SIG-M5 treated with dmso at 0.1 percent for 504 hours (cell line): ENCODE measurements at regions not wholly inside any gene's neighbourhood (a gene's known extent, or its start where the extent isn't known, plus 50 kb on each side); places are given as distances from the start of the nearest gene placed in this dataset.

Experiments
- DNase-seq: peaks from one replicate; lab custom pipeline; 2025; ENCODE audit not compliant: unreplicated experiment; lab: John Stamatoyannopoulos, UW

DNA sequence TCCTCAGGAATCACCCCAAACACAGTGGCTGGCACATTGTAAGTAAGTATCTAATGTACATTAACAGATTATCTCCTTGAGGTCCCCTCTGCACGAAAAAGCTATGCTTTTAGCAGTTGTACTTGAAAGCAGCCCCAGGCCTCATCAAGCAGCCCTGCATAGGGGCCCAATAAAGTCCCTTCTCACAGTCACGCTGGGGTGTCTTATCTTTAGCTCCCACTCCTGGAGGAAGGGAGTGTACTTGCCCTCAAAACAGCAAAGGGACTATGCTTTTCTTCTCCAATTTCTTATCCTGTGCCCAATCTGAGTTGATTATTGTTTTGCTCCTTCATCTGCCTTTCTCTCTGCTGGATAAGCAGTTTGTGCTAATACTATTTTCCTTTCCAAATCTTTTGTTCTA, 168.8 kb upstream of the PLXNA2 start:
- DNase-seq, result no peak

DNA sequence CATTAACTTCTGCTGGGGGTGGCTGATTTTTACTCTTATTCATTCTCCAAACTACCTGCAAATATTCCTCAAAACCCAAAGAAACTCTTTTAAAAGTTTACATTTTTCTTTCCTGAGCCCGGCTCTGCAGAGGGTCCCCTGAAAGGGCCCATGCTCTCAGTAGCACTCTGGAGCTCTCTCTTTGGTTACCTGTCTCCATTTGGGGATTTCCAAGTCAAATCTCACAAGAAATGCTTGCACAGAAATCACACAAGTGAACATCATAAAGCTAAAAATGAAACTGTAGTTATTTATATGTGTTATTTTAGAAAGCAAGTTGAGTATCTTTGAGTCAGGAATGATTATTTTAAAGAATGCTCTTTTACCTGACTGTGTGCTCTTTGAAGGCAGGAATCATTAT, 174.5 kb upstream of the PLXNA2 start:
- DNase-seq, result no peak

GRCh38 chr1:208419746-208420420, 175.7 kb upstream of the PLXNA2 start:
- no peak for DNase-seq

GRCh38 chr1:208420696-208421095, 176.5 kb upstream of the PLXNA2 start:
- no peak for DNase-seq

DNA sequence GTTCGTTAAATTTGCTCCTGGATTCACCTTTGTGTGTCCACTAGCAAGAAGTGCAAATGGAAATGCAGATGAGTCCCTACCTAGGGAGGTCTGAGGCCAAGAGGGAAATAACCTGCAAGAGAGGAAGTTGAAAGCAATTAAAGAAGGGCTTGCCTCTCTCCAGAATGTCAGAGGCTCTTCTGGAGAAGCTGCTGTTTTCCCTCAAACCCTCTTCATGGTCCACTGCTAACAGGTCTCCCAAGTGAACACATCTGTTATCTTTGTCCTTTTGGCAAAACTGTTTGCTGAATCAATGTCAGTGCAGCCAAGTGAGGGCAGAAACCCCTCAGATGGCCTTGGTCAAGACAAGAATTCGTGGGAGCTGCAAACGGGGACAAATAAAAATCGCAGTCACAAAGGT, 177.3 kb upstream of the PLXNA2 start:
- DNase-seq, result no peak

DNA sequence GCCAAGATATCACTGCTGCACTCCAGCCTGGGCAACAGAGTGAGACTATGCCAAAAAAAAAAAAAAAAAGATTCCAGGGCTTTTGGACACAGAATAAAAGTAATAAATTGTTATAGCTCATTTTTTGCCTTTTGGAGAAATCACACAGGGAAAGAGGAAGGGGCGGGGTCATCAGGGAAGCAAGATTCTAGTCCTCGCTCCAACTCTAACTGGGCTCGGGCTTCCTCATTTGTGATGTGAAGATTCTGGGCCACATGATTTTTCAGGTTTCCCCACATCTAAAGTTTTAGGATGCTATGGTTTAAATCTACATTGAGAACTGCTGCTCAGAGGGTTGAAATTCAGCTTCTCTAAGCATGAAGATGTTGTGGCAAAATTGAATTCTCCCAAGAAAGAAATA, 179.3 kb upstream of the PLXNA2 start:
- DNase-seq, result no peak

DNA sequence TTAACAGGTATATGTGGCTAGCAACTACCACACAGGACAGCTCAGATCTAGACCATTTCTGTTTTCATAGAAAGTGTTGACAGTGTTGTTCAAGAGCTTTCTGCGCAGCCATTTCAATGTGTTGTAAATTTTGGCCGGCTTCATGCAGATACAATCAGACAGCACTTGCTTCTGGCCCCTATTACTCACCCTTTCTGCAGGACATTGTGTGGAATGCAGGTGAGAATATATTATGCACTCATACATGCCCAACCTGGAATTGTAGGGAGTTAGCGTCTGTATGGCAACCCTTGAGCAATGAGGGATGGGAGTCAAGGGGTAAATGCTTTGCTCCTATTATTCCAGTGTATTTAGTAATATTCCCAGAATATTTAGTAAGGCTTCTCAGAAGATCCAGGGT, 180.9 kb upstream of the PLXNA2 start:
- DNase-seq, result no peak

- DNase-seq, result no peak
Observed at GRCh38 chr1:208430220-208430619, 186.0 kb upstream of the PLXNA2 start.

- no peak for DNase-seq
Observed at GRCh38 chr1:208431721-208432120, 187.5 kb upstream of the PLXNA2 start.

GRCh38 chr1:208432346-208432745, 188.2 kb upstream of the PLXNA2 start:
- no peak for DNase-seq

GRCh38 chr1:208433086-208433485, 188.9 kb upstream of the PLXNA2 start:
- no peak for DNase-seq

- no peak for DNase-seq
Observed at GRCh38 chr1:208433971-208434370, 189.8 kb upstream of the PLXNA2 start.

DNA sequence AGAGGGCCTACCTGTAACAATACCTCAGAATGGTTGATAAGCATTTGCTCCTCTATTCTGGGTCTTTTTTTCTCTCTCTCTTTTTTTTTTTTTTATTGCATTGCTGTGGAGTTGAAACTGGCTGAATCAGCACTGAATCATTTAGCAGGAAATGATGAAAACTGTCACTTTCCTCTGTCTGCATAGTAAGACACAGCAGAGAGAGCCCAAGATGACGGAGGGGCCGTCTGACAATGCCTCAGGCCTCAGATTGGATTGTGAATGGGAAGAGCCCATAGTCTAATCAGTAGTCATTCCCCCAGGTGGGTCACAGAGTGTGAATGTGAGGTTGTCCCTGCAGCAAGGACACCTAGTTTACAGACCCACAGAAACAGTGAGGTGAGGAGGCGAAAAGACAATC, 193.2 kb upstream of the PLXNA2 start:
- no peak for DNase-seq

GRCh38 chr1:208438112-208438699, 194.0 kb upstream of the PLXNA2 start:
- no peak for DNase-seq

- DNase-seq, result no peak
Observed at GRCh38 chr1:208445758-208446203, 201.6 kb upstream of the PLXNA2 start.

DNA sequence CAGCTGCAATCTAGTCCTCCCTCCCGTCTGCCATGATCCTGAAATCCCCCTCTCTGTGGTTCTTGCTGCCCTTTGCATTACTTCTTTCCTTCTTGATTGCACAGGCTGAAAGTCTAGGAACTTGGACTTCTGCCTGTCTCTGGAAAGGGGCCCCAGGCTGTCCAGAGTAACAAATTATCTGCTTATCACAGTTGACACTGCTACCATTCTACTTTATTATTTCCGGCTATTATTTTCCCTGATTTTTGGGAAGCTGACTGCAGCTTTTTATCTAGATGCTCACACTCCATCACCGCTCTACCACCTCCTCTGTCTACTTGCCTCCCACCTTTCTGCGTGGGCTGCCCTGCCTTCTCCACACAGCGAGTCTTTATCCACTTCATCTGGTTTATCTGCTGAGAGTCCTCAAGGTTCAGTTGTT, 202.1 kb upstream of the PLXNA2 start:
- DNase-seq, result no peak

- DNase-seq, result no peak
Observed at GRCh38 chr1:208448425-208448824, 204.2 kb upstream of the PLXNA2 start.

GRCh38 chr1:208449951-208450350, 205.8 kb upstream of the PLXNA2 start:
- no peak for DNase-seq

- no peak for DNase-seq
Observed at GRCh38 chr1:208450958-208451357, 206.8 kb upstream of the PLXNA2 start.

GRCh38 chr1:208455821-208456220, 211.6 kb upstream of the PLXNA2 start:
- no peak for DNase-seq

- no peak for DNase-seq
Observed at GRCh38 chr1:208456487-208456886, 212.3 kb upstream of the PLXNA2 start.

DNA sequence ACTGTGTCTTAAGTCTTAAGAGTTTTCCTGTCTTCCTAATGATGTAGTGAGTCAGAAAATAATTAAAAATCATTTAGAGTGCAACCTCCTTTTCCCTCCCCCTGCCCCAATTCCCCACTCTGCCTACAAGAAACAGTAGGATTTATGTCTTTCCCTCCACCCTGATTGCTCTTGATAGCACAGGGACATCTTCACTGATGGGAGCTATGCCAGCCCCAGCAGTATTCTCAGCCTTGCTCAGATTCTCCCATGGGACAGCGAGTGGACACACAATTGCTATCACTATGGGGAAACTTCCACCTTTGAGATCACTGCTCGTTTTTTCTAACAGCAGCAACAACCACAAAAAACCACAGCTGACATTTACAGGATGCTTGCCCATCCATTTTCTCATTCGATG, 216.6 kb upstream of the PLXNA2 start:
- DNase-seq, result no peak

GRCh38 chr1:208461680-208462079, 217.5 kb upstream of the PLXNA2 start:
- DNase-seq, result peak; percentile 5
